ENCODE measurements at regions not wholly inside any gene's neighbourhood (a gene's known extent, or its start where the extent isn't known, plus 50 kb on each side); places are given as distances from the start of the nearest gene placed in this dataset.

- TF ChIP-seq CTCF (IDR thresholded peaks at IDR 0.05) (no peak), POLR2A (IDR thresholded peaks at IDR 0.05) (no peak)
Measured at GRCh38 chr6:130515306-130515705, 149.5 kb downstream of the TMEM200A start.
